Common myeloid progenitor, CD34-positive (primary cell): ENCODE measurements at regions not wholly inside any gene's neighbourhood (a gene's known extent, or its start where the extent isn't known, plus 50 kb on each side); places are given as distances from the start of the nearest gene placed in this dataset.

ENCODE experiments used
- CTCF ChIA-PET: fragments of 350-600 bp; sonication (Branson Sonifier 250); formaldehyde crosslinking; loops from one replicate; lab custom pipeline; 2021; ENCODE audit warnings: antibody characterized with exemption; lab: Charles Lee
- POLR2A ChIA-PET: fragments of 350-600 bp; sonication (Branson Sonifier 250); formaldehyde crosslinking; loops from one replicate; lab custom pipeline; 2021; ENCODE audit warnings: antibody characterized with exemption; lab: Charles Lee
- DNase-seq, 3 donors: peaks; one replicate each; pipeline versions ENCODE4 v3.0.0 to v3.0.0-alpha.2; 2013
- H3K27ac ChIP-seq, 2 experiments: 1 replicate in 1 of 2; 2 replicates in 1 of 2; pipeline ENCODE4 v1.7.0; 2013; ENCODE audit warnings: inconsistent platforms in 2 of 2, low read length in 2 of 2, mild to moderate bottlenecking in 2 of 2, low read depth in 1 of 2, moderate library complexity in 1 of 2; ENCODE audit not compliant: severe bottlenecking in 2 of 2, insufficient read depth in 1 of 2, poor library complexity in 1 of 2
- H3K27me3 ChIP-seq, 5 experiments: replicated peaks in 2 of 5; 1 replicate in 3 of 5; 2 replicates in 2 of 5; pipeline versions ENCODE4 v1.6.1 to v1.7.0; 2013; ENCODE audit warnings: low read length in 4 of 5, mild to moderate bottlenecking in 2 of 5, moderate library complexity in 2 of 5, inconsistent platforms in 1 of 5; ENCODE audit not compliant: insufficient read depth in 5 of 5, control insufficient read depth in 4 of 5
- H3K36me3 ChIP-seq, 4 experiments: 1 replicate in 2 of 4; 2 replicates in 2 of 4; pipeline versions ENCODE4 v1.6.1 to v1.7.0; 2013; ENCODE audit warnings: low read length in 3 of 4, control low read depth in 1 of 4, mild to moderate bottlenecking in 1 of 4; ENCODE audit not compliant: control insufficient read depth in 4 of 4, insufficient read depth in 4 of 4
- H3K4me1 ChIP-seq, 4 experiments: 1 replicate in 3 of 4; 2 replicates in 1 of 4; pipeline versions ENCODE4 v1.6.1 to v1.7.1; 2013; ENCODE audit warnings: low read length in 3 of 4, mild to moderate bottlenecking in 3 of 4, control low read depth in 1 of 4, inconsistent platforms in 1 of 4, moderate library complexity in 1 of 4; ENCODE audit not compliant: control insufficient read depth in 4 of 4, insufficient read depth in 4 of 4; ENCODE audit errors: control extremely low read depth in 1 of 4
- H3K4me3 ChIP-seq, 7 experiments: 1 replicate in 4 of 7; 2 replicates in 3 of 7; pipeline versions ENCODE4 v1.5.1 to v1.7.0; 2013; ENCODE audit warnings: mild to moderate bottlenecking in 7 of 7, low read length in 6 of 7, moderate library complexity in 6 of 7, inconsistent platforms in 2 of 7, low read depth in 2 of 7, control low read depth in 1 of 7; ENCODE audit not compliant: insufficient read depth in 4 of 7, control insufficient read depth in 1 of 7; ENCODE audit errors: extremely low read depth in 1 of 7
- H3K9me3 ChIP-seq, 5 experiments: 1 replicate in 4 of 5; 2 replicates in 1 of 5; pipeline versions ENCODE4 v1.6.1 to v1.7.1; 2013; ENCODE audit warnings: low read length in 4 of 5, mild to moderate bottlenecking in 2 of 5, inconsistent platforms in 1 of 5, low read depth in 1 of 5, moderate library complexity in 1 of 5; ENCODE audit not compliant: control insufficient read depth in 4 of 5, insufficient read depth in 2 of 5; ENCODE audit errors: control extremely low read depth in 1 of 5
- WGBS: methylation state at CpG from one replicate; pipeline ENCODE4 v1.1.5; 2013; ENCODE audit not compliant: insufficient coverage; 5-methylcytosine and 5-hydroxymethylcytosine counted together

DNA sequence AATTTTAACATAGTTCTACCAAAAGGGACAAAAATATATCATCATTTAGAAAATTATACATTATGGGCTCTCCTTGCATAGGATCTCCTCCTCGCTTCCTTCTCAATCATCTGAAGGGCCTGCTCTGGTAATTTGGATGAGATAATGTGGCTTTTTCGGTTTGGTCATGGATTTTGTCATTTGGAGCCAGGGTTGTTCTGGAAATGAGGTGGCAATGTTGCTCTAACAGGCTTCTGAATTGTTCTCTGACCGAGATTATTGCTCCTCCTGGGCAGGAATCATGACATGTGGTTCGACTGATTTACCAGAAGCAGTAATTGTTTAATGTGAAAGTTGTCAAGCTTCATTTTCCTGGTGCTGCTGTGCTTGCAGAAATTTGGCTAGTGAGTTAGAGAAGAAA, 194.7 kb upstream of the ERBB4 start:
- 100% methylated on average over 3 of the region's 4 CpGs for WGBS
- Histone ChIP-seq H3K27ac (no peak overlapping the region), H3K4me1 (no peaks in the 10 kb centered on the region), H3K9me3 (no peaks in the 10 kb centered on the region), H3K27me3 (no peaks in the 10 kb centered on the region), H3K36me3 (no peaks in the 10 kb centered on the region), H3K4me3 (no peak overlapping the region)
- POLR2A ChIA-PET: no interaction called here
- no peak for DNase-seq
- CTCF ChIA-PET: no interaction called here

DNA sequence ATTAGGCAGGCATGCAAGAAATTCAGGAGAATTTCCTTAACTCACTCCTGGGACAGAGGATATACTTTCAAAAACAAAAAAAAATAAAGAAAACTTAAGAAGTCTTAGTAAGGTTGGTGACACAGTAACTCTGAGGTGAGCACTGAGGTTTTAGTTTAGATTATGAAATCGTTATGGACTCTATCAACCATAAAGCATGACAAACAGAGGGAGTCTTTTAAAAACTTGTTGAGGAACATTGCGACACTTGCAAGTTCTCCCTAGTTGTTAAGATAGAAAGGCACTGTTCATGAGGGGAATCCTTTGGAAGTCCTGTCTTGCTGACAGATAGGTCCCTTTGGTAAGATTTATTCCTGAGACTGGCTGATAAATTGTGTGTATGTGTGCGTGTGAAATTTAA, 194.3 kb upstream of the ERBB4 start:
- POLR2A ChIA-PET: no interaction called here

DNA sequence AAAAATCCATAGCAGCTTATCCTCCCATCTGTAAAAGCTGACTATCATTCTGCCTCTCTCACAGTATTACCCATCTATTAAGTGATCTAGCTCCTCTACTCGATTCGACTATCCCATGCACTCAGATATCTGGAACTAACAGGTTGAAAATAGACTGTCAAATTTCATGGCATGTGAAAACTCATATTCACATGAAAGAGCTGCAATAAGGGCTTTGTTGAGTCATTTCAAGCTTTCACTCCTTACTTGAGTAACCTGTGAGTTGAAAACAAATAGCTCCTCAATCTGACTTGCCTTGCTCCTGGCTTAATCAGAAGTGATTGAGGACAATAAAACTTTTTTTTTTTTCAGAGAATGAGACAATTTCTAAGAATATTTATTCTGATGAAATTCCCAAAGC, 192.4 kb upstream of the ERBB4 start:
- H3K4me3 ChIP-seq: no peak overlapping the region
- H3K27ac ChIP-seq: no peak overlapping the region
- no peaks in the 10 kb centered on the region for H3K27me3 ChIP-seq
- ChIA-PET CTCF (interaction anchor here (0.7 kb wide), 1 partner anchor 11 kb away, joined by 3 read pairs; no protein-coding TSS in a partner anchor), POLR2A (no interaction called here)
- H3K36me3 ChIP-seq: no peaks in the 10 kb centered on the region
- H3K4me1 ChIP-seq: no peaks in the 10 kb centered on the region
- no peak for DNase-seq
- H3K9me3 ChIP-seq: no peaks in the 10 kb centered on the region
- 100% methylated on average over 2 of the region's 2 CpGs for WGBS

More for the DNA sequence above, 194.3 kb upstream of the ERBB4 start:
- Histone ChIP-seq H3K4me3 (no peak overlapping the region), H3K27ac (no peak overlapping the region), H3K27me3 (no peaks in the 10 kb centered on the region), H3K4me1 (no peaks in the 10 kb centered on the region), H3K9me3 (no peaks in the 10 kb centered on the region), H3K36me3 (no peaks in the 10 kb centered on the region)
- DNase-seq: no peak
- 100% methylated on average over 2 of the region's 3 CpGs for WGBS
- CTCF ChIA-PET: no interaction called here

DNA sequence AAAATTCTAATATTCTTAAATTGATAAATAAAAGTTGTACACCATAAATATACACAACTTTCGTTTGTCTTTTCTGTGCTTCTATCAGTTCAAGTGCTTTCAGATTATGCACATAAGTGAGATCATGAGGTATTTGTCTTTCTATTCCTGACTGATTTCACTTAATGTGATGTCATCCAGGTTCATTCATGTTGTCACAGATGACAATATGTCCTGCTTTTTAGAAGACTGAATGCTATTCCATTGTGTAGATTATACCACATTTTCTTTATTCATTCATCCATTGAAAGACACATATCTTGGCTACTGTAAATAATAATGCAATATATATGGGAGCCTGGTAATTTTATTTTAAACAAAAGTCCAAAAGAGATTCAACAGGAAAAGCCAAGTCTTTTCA, 190.1 kb upstream of the ERBB4 start:
- Histone ChIP-seq H3K27ac (no peak overlapping the region), H3K36me3 (no peaks in the 10 kb centered on the region), H3K9me3 (no peaks in the 10 kb centered on the region), H3K4me1 (no peaks in the 10 kb centered on the region), H3K4me3 (no peak overlapping the region), H3K27me3 (no peaks in the 10 kb centered on the region)
- WGBS: no CpG with 5 or more reads among the region's 1 CpG
- ChIA-PET CTCF (no interaction called here), POLR2A (no interaction called here)
- DNase-seq: no peak

DNA sequence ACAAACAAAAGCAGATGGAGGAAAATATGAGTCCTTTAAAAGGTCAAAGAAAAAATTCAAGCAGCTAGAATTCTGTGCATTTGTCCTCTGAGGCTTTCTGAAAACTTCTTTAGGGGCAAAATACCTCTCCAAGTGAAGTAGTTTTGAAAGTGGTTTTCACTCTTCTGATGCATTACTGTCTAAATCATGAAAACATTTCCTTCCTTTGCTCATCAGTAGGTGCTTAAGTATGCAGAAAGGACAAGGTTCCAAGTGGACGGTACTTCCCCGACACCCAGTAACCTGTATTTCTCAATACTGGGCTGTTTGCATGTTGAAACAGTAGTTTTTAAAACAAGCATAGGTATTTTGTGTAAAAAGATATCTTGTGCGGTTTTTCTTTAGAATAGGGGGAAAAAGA, 189.1 kb upstream of the ERBB4 start:
- WGBS: 100% methylated on average over 2 of the region's 3 CpGs
- Histone ChIP-seq H3K4me1 (no peaks in the 10 kb centered on the region), H3K9me3 (no peaks in the 10 kb centered on the region), H3K4me3 (no peak overlapping the region), H3K27me3 (no peaks in the 10 kb centered on the region), H3K27ac (no peak overlapping the region), H3K36me3 (no peaks in the 10 kb centered on the region)
- ChIA-PET CTCF (interaction anchor here (0.6 kb wide), 1 partner anchor 59 kb away, joined by 4 read pairs; no protein-coding TSS in a partner anchor), POLR2A (no interaction called here)
- no peak for DNase-seq

DNA sequence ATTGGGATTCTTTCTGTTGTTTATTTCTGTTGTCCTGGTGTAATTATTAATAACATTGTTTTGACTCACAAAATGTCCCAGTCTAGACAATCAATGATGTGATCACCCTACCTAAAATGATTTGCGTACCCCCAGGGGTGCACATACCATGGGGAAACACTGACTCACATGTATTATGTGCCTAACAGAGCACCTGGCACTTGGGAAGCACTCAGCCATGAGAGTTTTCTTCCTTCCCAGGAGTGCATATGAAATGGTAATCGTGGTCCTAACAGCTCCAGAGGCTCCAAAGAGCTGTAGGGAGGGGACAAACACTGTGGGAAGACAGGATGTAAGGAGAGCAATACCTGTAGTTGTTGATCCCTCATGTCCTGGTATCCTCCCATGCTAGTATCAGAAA, 187.8 kb upstream of the ERBB4 start:
- no peak for DNase-seq
- CTCF ChIA-PET: no interaction called here
- WGBS: 94% methylated on average over 2 of the region's 2 CpGs

DNA sequence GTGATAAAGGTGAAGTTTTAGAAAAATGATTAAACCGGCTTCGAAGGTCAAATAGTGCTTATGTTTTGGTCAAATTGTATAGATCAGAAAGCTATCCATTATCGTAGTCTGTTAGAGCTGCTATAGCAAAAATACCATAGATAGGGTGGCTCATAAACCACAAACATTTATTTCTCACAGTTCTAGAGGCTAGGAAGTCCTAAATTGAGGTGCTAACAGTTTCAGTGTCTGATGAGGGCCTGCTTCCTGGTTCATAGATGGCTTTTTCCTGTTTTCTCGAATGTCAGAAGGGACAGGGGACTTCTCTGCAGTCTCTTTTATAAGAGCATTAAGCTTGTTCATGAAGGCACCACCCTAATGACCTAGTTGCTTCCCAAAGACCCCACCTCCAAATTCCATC, 186.6 kb upstream of the ERBB4 start:
- no peak overlapping the region for H3K4me3 ChIP-seq
- peaks cover 0 to 4% (median 0%) of the 10 kb centered on the region in 5 experiments for H3K9me3 ChIP-seq
- WGBS: no CpG with 5 or more reads among the region's 4 CpGs
- no peaks in the 10 kb centered on the region for H3K27me3 ChIP-seq
- no peaks in the 10 kb centered on the region for H3K4me1 ChIP-seq
- H3K36me3 ChIP-seq: no peaks in the 10 kb centered on the region
- CTCF ChIA-PET: no interaction called here
- POLR2A ChIA-PET: no interaction called here
- no peak for DNase-seq
- no peak overlapping the region for H3K27ac ChIP-seq

More for the DNA sequence above, 187.8 kb upstream of the ERBB4 start:
- H3K27ac ChIP-seq: no peak overlapping the region
- POLR2A ChIA-PET: no interaction called here
- no peak overlapping the region for H3K4me3 ChIP-seq
- H3K36me3 ChIP-seq: no peaks in the 10 kb centered on the region
- peaks cover 0 to 4% (median 0%) of the 10 kb centered on the region in 5 experiments for H3K9me3 ChIP-seq
- H3K27me3 ChIP-seq: no peaks in the 10 kb centered on the region
- H3K4me1 ChIP-seq: no peaks in the 10 kb centered on the region
